Left colon (tissue), 2 donors: ENCODE measurements at regions not wholly inside any gene's neighbourhood (a gene's known extent, or its start where the extent isn't known, plus 50 kb on each side); places are given as distances from the start of the nearest gene placed in this dataset.
"Not testable (repeated sequence)": the region's sequence is repeated elsewhere in the genome, so short reads cannot be mapped to it uniquely, and the experiment has no call there.

Experiments
- ATAC-seq: fragments of 200-7000 bp; cut with Tn5 transposase; one replicate; pipeline ENCODE4 v1.9.1; 2020; ENCODE audit warnings: mild to moderate bottlenecking, moderate library complexity
- DNase-seq, 2 donors: peaks; one replicate each; pipeline ENCODE4 v3.0.0-alpha.2; 2020
- intact Hi-C, 2 donors: fragments of 100-400 bp; cut with DNase I in 1 of 2; cut with micrococcal nuclease in 1 of 2; formaldehyde crosslinking; loops; one replicate each; pipeline versions ENCODE4 v1.11.2 to v1.14.0; 2022; cut with DNase I, micrococcal nuclease
- donor health status: DM: no; HTN: no; CAD: no.
- donor health status: DM: yes; HTN: yes; CAD: no.

- no peak for ATAC-seq
These were observed 934.8 kb upstream of the DDX18 start for GRCh38 chr2:116879650-116880160.

GRCh38 chr2:116891191-116891590 is 923.3 kb upstream of the DDX18 start:
- ATAC-seq (no peak), DNase-seq (no peak)
- intact Hi-C loops, result no loop called here

More at GRCh38 chr2:116879650-116880160, 934.8 kb upstream of the DDX18 start:
- intact Hi-C loops, result no loop called here
- no peak for DNase-seq

GRCh38 chr2:116911540-116911939 is 903.0 kb upstream of the DDX18 start:
- intact Hi-C loops, result no loop called here
- DNase-seq (no peak), ATAC-seq (peak; percentile 51)

- intact Hi-C loops, result no loop called here
- ATAC-seq (no peak), DNase-seq (no peak)
These were observed 898.8 kb upstream of the DDX18 start for GRCh38 chr2:116915673-116916072.

- no peak for ATAC-seq
- DNase-seq, result no peak
- intact Hi-C loops, result no loop called here
These were observed 897.3 kb upstream of the DDX18 start for GRCh38 chr2:116917196-116917595.

- no peak for DNase-seq
- ATAC-seq, result peak; percentile 56
- intact Hi-C loops, result no loop called here
These were observed 895.9 kb upstream of the DDX18 start for GRCh38 chr2:116918574-116918973.

GRCh38 chr2:116922414-116922813 is 892.1 kb upstream of the DDX18 start:
- intact Hi-C loops, result no loop called here
- DNase-seq (no peak), ATAC-seq (peak; percentile 83)

GRCh38 chr2:116924509-116924908 is 890.0 kb upstream of the DDX18 start:
- ATAC-seq, result peak; percentile 76
- DNase-seq, result no peak
- intact Hi-C loops, result no loop called here

GRCh38 chr2:116935097-116935814 is 879.2 kb upstream of the DDX18 start:
- no peak for ATAC-seq
- intact Hi-C loops, result no loop called here

GRCh38 chr2:116948258-116948657 is 866.2 kb upstream of the DDX18 start:
- DNase-seq (no peak), ATAC-seq (no peak)
- intact Hi-C loops, result no loop called here

More at GRCh38 chr2:116935097-116935814, 879.2 kb upstream of the DDX18 start:
- no peak for DNase-seq

GRCh38 chr2:116949249-116949648 is 865.2 kb upstream of the DDX18 start:
- ATAC-seq, result no peak
- intact Hi-C loops, result no loop called here
- no peak for DNase-seq

- peak in 1 of 2 donors; percentile 5 for DNase-seq
These were observed 862.2 kb upstream of the DDX18 start for GRCh38 chr2:116952254-116952653.

GRCh38 chr2:116955646-116956045 is 858.8 kb upstream of the DDX18 start:
- ATAC-seq, result no peak
- intact Hi-C loops, result no loop called here
- DNase-seq, result no peak

More at GRCh38 chr2:116952254-116952653, 862.2 kb upstream of the DDX18 start:
- intact Hi-C loops, result no loop called here
- peak; percentile 70 for ATAC-seq

- intact Hi-C loops, result no loop called here
- DNase-seq, result no peak
- no peak for ATAC-seq
These were observed 838.9 kb upstream of the DDX18 start for GRCh38 chr2:116975608-116976007.

- intact Hi-C loops, result no loop called here
- no peak for DNase-seq
- no peak for ATAC-seq
These were observed 834.4 kb upstream of the DDX18 start for GRCh38 chr2:116979916-116980764.

- ATAC-seq (no peak), DNase-seq (no peak)
- intact Hi-C loops, result no loop called here
These were observed 827.0 kb upstream of the DDX18 start for GRCh38 chr2:116987447-116987846.

- DNase-seq (no peak), ATAC-seq (no peak)
- intact Hi-C loops, result no loop called here
These were observed 826.2 kb upstream of the DDX18 start for GRCh38 chr2:116988303-116988702.

GRCh38 chr2:117019357-117019756 is 795.1 kb upstream of the DDX18 start:
- ATAC-seq, result no peak
- intact Hi-C loops, result no loop called here
- DNase-seq, result no peak

- intact Hi-C loops, result no loop called here
- ATAC-seq (no peak), DNase-seq (no peak)
These were observed 786.8 kb upstream of the DDX18 start for GRCh38 chr2:117027646-117028045.

- DNase-seq, ATAC-seq, intact Hi-C loops: not testable (repeated sequence)
These were observed 785.8 kb upstream of the DDX18 start for GRCh38 chr2:117028708-117029107.
